ENCODE measurements at regions not wholly inside any gene's neighbourhood (a gene's known extent, or its start where the extent isn't known, plus 50 kb on each side); places are given as distances from the start of the nearest gene placed in this dataset.

- DNase-seq (ENCODE audit: extremely low read depth, low read depth), result no peak
- no peak for TF ChIP-seq CTCF (IDR thresholded peaks at IDR 0.05; ENCODE audit: low read depth, low read length)
Observed at GRCh38 chr1:173128742-173129141, 78.0 kb upstream of the TNFSF18 start.

GRCh38 chr1:173127369-173128307 lies 76.9 kb upstream of the TNFSF18 start:
- no peak for TF ChIP-seq CTCF (IDR thresholded peaks at IDR 0.05; ENCODE audit: low read depth, low read length)
- DNase-seq (ENCODE audit: extremely low read depth, low read depth), result no peak

GRCh38 chr1:173126421-173126820 lies 75.7 kb upstream of the TNFSF18 start:
- TF ChIP-seq CTCF (IDR thresholded peaks at IDR 0.05; ENCODE audit: low read depth, low read length), result no peak
- DNase-seq (ENCODE audit: extremely low read depth, low read depth), result no peak

GRCh38 chr1:173122958-173123852 lies 72.5 kb upstream of the TNFSF18 start:
- TF ChIP-seq CTCF (IDR thresholded peaks at IDR 0.05; ENCODE audit: low read depth, low read length), result no peak
- DNase-seq (ENCODE audit: extremely low read depth, low read depth), result peak; percentile 84

GRCh38 chr1:173122344-173122935 lies 71.7 kb upstream of the TNFSF18 start:
- no peak for TF ChIP-seq CTCF (IDR thresholded peaks at IDR 0.05; ENCODE audit: low read depth, low read length)
- no peak for DNase-seq (ENCODE audit: extremely low read depth, low read depth)

- no peak for DNase-seq (ENCODE audit: extremely low read depth, low read depth)
- TF ChIP-seq CTCF (IDR thresholded peaks at IDR 0.05; ENCODE audit: low read depth, low read length), result no peak
Observed at GRCh38 chr1:173118404-173118803, 67.7 kb upstream of the TNFSF18 start.

All from AG09319 (cell line).